ENCODE measurements at regions not wholly inside any gene's neighbourhood (a gene's known extent, or its start where the extent isn't known, plus 50 kb on each side); places are given as distances from the start of the nearest gene placed in this dataset.

DNA sequence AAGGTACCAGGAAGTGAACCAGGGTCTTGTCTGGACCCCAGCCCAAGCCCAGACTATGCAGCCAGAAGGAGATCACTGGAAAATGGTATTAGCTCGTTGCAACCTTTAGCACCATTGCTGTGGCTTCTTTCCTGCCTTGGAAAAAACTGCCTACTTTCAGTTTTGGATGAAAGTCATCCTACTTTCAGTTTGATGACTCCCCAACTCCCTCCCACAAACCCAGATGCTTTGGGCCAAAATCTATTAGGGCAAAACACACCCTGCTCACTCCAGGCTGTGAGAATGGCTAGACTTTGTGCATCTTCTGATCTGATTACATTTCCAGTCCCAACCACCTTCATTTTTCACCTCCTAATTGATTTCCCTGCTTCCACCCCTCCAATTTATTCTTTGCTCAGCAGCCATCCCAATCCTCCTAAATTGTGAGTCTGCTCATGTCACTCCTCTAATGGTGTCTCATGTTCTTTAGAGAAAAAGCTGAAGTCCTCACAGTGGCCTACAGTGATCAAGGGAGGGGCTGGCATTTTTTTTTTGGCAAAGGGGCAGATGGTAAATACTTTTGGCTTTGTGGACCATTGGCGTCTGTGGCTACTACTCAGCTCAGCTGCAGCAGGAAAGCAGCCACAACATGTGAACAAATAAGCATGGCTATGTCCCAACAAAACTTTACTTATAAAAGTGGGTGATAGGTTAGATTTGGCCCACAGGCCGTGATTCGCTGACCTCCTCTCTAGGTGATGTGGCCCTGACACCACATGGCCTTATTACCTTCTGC is 368.7 kb downstream of the SLC4A3 start:
- TF ChIP-seq POLR2A (IDR thresholded peaks at IDR 0.05), result no peak
- no peak for TF ChIP-seq EP300 (IDR thresholded peaks at IDR 0.05)
